ENCODE measurements at regions not wholly inside any gene's neighbourhood (a gene's known extent, or its start where the extent isn't known, plus 50 kb on each side); places are given as distances from the start of the nearest gene placed in this dataset.

DNA sequence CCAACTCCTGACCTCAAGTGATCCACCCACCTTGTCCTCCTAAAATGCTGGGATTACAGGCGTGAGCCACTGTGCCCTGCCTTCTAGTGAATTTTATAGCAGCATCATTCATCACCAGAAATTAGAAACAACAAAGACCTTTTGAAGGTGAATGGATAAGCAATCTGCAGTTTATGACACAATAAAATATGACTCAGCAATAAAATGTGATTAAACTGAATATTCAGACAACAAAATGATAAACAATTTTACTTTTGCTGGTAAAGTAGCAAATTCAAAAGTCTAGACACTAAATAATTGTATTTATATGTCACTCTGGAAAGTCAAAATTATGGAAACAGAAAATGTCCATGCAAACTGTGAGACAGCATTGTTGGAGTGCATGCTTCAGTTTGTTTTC, 656.6 kb downstream of the CBLN2 start:
- no peak for DNase-seq

DNA sequence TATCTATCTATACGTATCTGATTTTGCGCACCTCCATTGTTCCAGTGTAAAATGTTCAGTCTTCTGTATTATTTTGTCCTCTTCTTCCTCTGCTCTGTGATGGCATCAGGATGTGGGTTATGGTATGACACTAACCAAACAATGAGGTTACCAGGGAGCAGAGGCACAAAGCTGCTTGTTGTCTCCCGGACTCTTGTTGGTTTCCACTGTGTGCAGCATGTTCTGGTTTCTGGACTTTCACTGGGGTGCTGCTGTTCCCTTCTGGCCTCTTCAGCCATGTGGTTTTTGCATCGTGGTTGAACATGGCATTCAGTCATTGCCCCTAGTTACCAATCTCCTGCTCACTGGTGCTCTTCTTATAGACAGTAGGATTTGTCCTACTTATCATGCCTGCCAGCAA, 665.9 kb downstream of the CBLN2 start:
- DNase-seq, result no peak

DNA sequence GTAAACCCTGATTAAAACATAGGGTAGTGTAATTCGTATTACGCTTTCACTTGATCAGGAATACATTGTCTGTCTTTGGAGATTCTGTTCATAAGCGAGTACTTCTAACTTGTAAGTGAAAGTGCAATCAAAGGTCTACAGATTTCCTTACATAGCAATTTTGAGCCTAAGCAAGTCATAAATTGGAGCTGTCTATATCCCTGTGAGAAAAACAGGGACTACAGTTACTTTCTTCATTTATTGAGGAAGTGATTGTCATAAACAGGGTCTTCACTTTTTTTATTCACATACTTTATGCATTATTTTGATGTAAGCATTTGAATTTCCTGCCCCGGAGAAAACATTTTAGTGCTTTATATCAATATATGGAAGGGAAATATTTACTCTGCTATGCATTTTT, 670.4 kb downstream of the CBLN2 start:
- no peak for DNase-seq

DNA sequence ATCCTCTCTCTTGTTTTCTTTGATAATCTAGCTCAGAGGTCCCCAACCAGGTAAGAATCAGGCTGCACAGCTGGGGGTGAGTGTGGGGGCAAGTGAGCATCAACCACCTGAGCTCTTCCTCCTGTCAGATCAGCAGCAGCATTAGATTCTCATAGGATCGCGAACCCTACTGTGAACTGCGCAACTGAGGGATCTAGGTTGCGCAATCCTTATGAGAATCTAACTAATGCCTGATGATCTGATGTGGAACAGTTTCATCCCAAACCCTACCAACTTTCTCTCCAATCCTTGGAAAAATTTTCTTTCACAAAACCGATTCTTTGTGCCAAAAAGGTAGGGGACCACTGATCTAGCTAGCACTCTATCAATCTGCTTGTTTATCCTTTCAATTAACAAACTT, 678.3 kb downstream of the CBLN2 start:
- DNase-seq, result no peak

DNA sequence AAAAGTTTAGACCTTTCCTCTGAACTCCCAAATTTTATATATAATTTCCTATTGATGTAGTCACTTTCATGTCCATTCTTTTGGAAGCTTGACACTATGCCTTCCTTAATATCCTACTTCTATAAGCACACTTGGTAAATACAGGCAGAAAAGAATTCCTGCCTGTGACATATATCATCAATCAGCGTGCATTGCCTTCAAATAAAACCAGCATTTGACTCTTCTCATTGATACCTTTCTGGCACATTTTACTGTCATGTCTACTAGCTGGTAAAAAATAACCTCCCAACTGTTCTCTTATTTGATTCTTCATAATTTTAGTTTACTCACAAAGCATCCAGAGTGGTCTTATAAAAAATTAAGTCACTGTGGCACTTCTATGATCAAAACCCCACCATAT, 693.5 kb downstream of the CBLN2 start:
- no peak for DNase-seq

DNA sequence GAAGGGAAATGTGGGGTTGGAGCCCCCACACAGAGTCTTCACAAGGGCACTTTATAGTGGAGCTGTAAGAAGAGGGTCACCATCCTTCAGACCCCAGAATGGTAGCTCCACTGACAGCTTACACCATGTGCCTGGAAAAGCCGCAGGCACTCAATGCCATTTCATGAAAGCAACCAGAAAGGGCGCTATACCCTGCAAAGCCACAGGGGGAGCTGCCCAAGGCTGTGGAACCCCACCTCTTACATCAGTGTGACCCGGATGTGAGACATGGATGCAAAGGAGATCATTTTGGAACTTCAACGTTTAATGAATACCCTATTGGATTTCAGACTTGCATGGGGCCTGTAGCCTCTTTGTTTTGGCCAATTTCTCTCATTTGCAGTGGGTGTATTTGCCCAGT, 694.7 kb downstream of the CBLN2 start:
- no peak for DNase-seq

DNA sequence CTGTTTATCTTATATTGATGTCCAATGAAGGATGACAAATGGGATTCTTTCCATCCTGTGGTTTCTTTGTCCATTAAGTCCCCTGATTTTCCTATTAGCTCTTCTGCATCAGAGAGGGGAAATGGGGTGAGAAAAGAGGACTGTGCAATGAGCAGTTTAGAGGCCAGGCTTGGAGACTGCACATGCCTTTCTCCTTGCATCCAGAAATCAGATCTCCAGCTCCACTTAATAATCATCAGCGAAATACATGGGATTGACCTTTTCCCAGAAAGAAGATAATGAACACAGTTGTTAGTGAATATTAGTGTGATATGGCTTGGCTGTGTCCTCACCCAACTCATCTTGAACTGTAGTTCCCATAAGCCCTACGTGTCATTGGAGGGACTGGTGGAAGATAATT, 697.4 kb downstream of the CBLN2 start:
- no peak for DNase-seq

DNA sequence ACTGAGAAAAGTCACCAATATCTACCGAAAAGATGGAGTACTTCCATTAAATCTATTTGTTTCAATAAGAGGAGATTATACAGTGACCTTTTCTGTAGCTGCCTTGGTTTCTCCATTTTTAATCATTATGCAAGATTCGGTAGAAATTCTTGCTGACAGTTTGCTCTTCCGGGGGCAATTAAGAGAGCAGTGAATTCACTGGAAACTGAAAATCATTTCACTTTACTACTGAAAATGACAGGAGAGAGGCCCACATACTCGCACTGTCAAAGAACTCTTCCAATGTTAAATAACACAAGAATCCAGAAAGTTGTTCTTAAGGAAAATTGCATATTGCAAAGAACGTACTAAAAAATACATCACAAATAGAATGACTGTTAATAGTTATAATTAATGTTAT, 699.3 kb downstream of the CBLN2 start:
- DNase-seq, result no peak

DNA sequence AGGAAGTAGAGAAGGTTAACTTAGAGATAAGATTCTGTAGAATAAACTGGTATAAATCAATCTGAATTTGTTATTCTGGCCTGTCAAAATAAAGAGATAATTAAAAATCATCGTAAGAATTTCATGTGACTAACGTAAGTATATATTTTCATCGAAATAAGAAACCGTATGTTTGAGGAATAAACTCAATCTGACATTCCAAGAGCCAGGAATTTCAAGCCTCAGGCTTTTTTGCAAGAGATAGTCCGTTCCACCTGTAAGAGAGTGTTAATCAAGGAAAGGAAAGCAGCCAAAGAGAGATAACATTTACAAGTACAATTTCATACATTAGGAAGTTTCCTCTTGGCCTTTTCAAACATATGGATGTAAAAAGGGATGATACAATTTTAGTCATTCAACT, 701.5 kb downstream of the CBLN2 start:
- no peak for DNase-seq

DNA sequence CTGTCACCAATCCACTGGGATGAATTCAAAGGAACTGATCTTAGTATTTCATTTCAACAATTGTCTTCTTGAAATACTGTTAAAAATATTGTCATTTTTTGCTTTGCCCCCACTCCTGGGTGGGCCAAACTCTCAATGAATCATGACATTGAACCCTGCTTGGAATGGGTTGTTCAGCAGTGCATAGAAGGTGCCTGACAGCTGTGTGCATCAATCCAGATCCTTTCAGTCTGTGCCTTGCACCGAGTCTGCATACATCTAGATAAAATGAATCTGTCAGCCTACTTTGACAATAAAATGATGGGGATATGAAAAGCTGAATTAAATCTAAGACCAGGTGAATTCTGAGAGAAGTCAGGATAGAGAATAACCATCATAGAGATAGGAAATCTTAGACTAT, 706.6 kb downstream of the CBLN2 start:
- no peak for DNase-seq

DNA sequence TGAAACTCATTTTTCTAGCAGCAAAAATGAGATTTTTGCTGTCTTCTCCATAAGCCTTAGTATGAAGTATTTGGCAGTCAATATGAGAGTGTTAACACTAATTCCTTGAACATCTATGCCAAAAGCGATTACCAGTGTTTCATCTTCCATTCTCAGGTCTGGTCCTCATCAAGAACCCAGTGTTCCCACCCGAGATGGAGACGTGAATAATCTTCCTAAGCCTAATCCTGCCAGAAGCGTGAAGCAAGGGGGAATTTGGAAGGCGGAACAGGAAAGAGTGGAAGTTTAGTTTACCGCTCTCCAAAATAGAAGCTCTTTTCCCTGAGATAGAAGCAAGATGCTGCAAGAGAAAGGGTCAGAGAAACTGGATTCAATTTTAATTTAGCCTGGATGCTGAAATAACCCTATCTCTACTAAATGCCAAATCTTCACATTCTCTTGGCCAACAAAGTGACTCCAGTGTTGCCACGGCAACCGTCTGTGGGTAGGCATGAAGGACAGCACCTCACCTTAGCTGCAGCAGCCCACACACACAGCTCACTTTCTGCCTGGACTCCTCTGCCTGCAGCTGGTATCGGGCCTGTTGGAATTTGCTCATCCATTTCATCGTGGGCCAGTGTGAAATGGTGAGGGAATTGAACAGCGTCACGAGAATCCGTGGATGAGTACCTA, 711.1 kb downstream of the CBLN2 start:
- DNase-seq, result no peak

DNA sequence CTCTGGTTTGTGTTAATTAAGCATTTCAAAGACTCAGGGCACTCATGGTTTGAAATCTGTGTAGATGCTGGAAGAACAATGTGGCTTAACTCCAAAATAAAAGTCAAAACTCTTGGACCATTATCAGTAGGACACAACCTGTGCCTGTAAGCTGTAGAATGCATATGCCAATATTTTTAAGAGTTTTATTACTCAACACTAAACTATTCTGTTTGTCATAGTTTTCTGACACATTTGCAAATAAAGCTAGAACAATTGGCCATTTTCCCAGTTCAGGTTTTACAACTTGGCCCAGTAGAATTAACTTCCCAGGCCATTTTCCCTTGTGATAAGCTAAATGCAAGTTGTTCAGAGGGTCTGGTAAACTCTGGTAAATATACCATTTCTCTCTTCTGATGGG, 713.1 kb downstream of the CBLN2 start:
- no peak for DNase-seq

DNA sequence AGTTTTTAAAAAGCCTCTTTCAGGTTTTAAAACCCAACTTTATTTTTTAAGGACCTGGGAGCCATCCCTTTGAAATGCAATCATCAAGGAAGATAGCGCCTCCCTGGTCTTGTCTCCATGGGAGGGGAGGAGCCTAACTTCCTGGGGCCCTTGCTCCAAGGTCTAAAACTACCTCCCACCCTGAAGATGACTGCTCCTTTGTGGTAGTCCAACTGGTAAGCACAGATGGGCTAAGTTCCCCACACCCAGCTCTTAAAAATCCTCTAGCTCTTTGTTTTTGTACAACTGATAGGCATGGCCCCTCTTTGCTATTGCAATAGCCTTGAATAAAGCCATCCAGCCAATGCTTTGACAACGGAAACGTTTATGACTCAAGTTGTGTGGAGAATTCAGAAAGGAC, 716.8 kb downstream of the CBLN2 start:
- no peak for DNase-seq

DNA sequence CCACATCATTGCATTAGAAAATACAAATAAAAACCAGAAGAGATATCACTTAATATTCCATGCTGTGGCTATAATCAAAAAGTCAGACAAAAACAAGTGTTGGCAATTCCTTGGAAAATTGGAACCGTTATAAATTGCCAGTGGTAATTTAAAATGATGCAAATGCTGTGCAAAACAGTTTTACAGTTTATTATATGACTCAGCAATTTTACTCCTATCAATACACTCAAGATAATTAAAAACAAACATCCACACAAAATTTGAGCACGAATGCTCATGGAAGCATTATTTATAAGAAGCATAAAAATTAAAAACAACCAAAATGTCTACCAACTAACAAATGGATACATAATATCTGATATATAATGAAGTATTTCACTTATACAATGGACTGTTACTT, 728.8 kb downstream of the CBLN2 start:
- no peak for DNase-seq

DNA sequence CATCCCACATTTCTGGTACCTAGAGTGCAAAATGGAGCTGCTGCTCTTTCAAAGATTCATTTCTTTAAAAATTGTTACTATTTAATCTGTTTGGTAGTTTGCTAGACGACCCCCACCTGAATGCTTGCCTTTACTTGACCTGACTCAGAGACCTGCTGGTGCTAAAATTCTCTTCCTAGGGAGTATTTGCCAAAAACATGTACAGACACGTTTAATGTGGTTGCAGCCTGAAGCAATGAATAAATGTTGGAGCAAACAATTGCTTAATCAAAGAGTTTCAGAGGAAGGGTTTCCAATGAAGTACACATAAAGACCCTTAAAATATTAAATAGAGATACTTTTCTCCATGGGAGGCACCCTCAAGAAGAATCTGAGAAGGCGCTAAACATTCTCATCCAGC, 734.4 kb downstream of the CBLN2 start:
- DNase-seq, result no peak

DNA sequence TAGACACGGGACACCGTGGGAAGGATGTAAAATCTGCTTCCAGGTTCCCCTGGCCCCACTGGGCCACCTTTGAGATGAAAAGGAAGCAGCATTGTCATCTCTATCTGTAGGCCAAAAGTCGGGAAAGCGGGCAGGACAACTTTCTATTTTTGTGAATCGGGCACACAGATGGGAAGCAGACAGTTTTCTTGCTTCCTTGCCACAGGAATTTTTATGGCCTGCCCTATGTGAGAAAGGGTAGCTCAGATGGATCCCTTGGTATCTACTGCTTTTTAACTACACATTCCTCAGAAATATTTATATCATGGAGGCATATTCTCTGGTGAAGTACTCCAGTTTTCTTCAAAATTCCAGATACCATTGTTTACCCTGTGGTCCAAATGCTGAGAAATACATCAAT, 735.5 kb downstream of the CBLN2 start:
- no peak for DNase-seq

DNA sequence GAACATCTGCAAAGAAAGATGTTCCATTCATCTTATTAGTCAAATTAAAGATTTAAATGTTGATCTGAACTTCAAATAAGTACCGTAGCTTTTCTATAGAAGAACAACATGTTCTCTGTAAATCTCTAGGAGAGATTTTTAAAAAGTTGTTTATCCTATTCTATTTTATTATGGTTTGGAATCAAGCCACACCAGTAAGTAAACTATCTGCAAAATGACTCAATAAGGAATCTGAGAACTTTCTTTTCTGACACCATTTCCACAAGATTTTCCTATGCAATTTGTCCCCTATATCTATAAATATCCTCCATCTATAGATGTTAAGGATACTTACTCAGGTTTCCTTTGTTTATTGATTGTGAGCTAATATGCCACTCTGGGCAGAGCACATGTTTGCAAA, 736.6 kb downstream of the CBLN2 start:
- DNase-seq, result no peak

DNA sequence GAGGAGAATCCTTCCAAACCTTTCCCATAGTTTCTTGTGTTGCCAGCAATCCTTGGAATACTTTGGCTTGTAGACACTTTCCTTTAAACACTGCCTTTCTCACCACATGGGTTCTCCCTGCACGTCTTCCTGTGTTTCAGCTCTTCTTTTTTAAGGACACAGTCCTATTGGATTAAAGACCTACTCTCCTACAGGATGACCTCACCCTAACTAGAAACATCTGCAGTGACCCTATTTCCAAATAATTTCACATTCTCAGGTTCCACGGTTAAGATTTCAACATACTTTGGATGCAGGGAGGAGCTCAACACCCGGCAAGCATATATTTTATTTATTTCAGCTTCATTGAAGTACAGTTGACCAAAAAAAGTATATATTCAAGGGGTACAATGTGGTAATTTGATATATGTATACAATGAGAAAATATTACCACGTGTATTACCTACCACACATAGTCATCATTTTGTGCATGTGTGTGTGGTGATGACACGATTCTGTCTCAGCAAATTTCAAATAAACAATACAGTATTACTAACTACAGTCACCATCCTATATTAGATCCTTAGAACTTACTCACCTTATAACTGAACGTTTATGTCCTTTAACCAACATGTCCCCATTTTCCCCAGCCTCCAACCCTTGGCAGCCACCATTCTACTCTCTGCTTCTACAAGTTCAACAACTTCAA, 745.0 kb downstream of the CBLN2 start:
- DNase-seq, result peak; percentile 62

DNA sequence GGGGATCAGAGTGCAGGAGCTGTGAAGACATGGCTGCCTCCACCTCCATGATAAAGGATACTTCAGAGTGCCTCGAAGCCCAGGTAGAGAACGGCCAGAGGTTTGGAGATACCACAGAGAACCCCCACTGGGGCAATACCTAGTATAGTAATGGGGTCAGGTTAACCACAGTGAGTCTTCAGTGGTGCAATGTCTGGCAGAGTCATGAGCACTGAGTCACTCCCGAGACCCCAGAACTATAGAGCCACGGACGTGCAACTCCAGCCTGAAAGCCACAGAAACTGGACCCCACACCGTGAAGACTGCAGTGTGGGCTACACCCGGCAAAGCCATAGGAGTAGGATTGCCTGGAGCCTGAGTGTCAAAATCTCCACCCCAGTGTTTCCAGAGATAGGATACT, 746.6 kb downstream of the CBLN2 start:
- no peak for DNase-seq

DNA sequence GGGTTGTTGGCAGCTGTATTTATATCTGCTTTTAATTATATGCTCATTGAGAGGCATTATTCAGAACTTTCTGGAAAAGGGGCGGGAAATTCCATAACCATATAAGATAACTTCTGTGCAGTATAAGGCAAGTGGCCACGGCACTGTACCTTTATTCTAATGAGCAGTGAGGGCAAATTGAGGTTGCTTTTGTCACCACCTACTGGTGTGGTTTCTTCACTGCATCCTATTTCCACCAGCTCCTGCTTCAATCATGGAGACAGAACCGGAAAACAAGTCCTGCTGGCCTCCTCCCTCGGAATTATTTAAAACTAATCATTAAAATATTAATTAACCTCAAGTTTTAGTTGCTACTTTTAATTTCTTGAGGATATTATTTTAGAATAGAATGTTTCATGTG, 759.4 kb downstream of the CBLN2 start:
- no peak for DNase-seq

DNA sequence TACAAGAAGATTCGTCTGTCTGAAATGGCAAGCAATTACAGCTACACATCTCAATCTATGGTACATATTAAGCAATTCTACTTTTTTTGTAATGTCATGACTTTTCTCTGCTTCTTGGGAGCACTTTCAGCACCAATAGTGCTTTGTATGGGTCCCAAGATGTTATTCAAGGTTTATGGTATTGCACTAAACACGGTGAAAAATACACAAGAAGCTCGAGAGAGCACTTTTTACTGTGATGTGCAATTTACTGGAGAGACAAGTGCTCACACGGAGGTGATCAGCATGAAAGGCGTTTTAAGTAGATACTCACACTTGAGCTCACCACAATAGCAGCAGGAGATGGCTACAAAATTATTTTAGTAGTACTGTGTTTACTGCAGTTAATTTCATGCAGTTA, 783.6 kb downstream of the CBLN2 start:
- DNase-seq, result no peak

DNA sequence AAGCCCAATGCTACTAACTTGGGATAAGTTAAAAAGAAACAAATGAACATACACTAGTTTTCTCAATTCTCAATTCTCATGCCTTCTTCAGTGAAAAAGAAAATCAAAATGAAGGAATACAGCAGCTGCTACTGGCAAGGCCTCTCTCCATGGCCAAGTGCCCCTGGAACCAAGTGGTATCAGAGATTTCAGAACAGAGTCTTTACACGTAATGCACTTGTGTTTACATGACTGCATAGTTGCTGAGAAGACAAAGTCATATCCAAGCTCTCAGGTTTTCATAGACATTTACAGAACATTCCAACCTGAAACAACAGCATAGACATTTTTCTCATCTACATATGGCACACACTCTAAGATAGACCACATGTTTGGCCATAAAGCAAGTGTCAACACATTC, 789.9 kb downstream of the CBLN2 start:
- no peak for DNase-seq

DNA sequence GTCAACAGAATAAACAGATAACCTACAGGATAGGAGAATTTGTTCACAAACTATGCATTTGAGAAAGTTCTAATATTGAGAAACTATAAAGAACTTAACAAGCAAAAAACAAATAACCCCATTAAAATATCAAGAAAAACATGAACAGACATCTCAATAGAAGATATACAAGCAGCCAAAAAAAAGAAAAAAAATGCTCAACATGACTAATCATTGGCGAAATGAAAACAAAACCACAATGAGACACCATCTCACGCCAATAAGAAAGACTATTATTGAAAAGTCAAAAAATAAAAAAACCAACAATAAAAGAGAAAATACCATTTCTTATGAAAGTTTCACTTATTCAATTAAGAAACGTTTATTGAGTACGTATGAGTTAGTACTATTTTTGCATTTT, 800.5 kb downstream of the CBLN2 start:
- no peak for DNase-seq

DNA sequence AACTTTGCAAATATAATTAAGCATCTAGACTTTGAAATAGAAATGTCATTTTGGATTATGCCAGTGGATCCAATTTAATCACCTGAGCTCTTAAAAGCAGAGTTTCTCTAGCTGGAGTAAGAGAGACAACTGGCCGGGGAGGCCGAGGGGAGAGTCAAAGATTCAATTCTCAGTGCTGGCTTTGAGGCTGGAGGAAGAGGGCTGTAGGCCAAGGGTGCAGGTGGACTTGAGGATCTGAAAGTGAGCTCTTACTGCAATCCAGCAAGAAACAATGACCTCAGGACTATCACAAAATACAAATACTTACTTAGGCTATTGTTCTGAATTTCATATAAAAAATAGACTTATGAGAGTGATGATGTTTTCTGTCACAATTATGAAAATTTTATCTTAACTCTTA, 814.5 kb downstream of the CBLN2 start:
- DNase-seq, result no peak

DNA sequence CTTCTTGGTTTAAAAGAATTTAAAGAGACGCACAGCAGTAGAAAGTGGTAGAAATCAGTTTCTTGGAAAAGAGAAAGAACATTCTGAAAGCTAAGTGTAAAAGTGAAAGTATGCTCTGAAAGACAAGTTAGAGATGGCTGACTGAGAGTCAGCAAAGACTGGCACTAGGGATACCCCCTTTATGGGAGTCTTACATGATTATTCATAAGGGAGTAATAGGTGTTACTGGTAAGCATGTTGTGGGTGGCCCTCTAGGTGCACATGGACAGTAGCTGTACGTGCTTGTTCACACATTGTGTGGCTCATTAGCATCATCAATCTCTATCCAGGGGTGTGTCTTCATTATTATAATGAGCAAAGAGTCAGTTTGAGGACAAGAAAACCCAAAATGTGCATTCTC, 816.2 kb downstream of the CBLN2 start:
- no peak for DNase-seq

Data from skin of body (tissue), 1 donor.